Stimulated activated naive CD8-positive, alpha-beta T cell treated with anti-CD3 and anti-CD28 coated beads, Interleukin-15, Interleukin-2, amounts not matched to agents 100 U/mL and 50 U/mL, for 24 hours (primary cell): ENCODE measurements at regions not wholly inside any gene's neighbourhood (a gene's known extent, or its start where the extent isn't known, plus 50 kb on each side); places are given as distances from the start of the nearest gene placed in this dataset.
"Not testable (repeated sequence)": the region's sequence is repeated elsewhere in the genome, so short reads cannot be mapped to it uniquely, and the experiment has no call there.

ENCODE experiments used
- ATAC-seq: fragments of 150-1000 bp; cut with Tn5 transposase; one replicate; pipeline ENCODE4 v1.10.0; 2021
- DNase-seq: peaks from one replicate; pipeline ENCODE4 v3.0.0; 2021

GRCh38 chr10:89949496-89949895 is 248.1 kb downstream of the KIF20B start:
- ATAC-seq, result no peak
- no peak for DNase-seq

GRCh38 chr10:89952325-89952724 is 250.9 kb downstream of the KIF20B start:
- ATAC-seq (no peak), DNase-seq (no peak)

DNA sequence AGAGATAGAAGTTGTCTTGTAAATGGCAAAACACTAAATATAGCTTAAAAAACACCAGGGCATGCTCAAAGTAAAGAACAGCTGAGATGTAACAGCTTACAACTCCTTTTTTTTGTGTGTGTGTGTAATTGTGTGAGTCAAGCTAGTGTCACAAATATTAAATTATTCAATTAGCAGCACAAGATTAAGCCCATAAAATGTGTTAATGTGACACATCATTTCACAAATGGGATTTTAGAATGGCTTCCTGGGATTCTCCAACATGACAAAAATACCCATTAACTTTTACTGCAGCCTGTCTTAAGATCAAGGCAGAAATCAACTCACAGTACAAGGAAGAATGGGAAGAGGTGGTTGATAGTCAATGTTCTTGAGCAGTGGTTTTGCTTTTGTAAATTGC is 251.4 kb downstream of the KIF20B start:
- DNase-seq (no peak), ATAC-seq (no peak)

GRCh38 chr10:89954061-89954460 is 252.7 kb downstream of the KIF20B start:
- DNase-seq (no peak), ATAC-seq (no peak)

DNA sequence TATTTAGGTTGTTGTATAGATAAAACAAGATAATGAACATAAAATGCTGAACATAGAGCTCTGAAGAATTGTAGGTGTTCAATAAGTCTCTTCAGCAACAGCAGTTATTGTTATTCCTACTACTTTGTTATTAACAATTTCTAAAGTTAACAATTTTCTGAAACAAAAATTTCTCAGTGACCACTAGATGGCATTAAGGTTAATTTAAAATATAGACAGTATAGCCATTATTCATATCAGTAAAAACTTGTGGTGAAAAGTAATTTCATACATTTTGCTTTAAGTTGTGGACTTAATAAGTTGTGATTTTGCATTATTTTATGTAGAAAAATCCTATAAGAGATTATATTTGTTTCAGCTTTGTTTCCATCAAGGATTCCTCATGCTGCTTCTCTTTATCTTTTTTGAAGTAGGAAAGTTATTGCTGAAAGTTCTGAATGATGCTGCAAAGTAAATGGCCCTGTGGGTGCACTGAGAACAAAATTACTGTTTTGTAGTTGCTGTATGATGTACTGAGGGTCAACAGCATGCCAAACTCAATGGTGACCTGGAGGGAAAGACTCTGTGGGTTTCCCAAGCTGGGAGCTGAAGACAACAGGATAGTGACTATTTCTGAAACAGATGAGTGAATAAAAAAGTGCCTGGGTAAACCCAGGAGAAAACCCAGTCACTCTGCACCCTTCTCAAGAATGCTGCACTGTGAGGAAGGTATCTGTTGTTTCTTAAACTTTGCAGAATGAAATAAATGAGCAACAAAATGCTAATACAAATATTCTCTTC is 253.6 kb downstream of the KIF20B start:
- DNase-seq (no peak), ATAC-seq (no peak)

DNA sequence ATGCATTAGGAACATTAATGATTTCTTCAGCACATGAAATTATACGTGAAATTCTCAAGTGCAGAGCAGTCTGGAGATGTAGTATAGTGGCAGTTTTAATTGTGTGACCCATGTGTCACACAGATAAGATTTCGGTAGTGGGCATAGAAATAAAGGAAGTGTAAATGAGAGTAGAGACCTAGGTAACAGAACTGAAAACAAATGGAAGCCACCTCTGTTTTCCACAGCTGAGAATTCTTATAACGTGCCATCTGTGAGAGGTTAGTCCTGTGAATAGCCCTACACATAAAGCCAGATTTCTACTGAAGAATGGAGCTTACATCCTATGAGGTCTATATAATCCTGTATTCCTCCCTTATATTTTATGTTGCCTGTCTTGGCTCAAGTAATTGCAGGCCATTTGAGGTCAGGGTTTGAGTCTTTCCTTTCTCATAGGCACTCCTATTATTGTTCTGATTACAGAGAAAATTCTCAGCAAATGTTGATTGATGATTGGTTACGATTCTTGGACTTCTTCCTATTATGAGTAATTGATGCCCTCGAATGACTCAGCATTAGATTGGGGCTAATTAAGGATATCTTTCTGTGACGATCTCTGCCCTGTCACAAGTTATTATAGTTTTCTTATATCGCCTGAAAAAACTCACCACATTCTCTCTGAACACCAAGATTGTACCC is 258.2 kb downstream of the KIF20B start:
- DNase-seq (no peak), ATAC-seq (no peak)

- ATAC-seq (no peak), DNase-seq (no peak)
Observed at GRCh38 chr10:89963451-89964102, 262.2 kb downstream of the KIF20B start.

DNA sequence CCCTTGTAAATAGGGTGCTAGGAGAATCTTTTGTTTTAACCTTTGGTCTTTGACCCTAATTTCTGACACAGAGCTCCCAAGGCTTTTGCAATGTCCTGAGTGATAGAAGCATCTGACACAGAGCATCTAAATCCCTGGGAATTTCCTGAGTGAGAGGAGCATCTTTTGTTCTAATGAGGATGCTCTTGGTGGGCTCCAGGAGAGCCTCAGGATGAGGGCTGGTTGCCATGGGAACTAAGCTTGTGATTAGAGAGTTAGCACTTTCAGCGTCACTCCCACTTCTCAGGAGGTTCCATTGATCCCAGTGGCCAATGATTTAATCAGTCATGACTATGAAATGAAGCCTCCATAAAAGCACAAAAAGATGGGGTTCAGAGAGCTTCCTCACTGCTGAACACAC is 264.8 kb downstream of the KIF20B start:
- ATAC-seq (no peak), DNase-seq (no peak)

- DNase-seq, result no peak
Observed at GRCh38 chr10:89973326-89973725, 271.9 kb downstream of the KIF20B start.

GRCh38 chr10:89975071-89975470 is 273.7 kb downstream of the KIF20B start:
- DNase-seq (no peak), ATAC-seq (no peak)

More at GRCh38 chr10:89973326-89973725, 271.9 kb downstream of the KIF20B start:
- no peak for ATAC-seq

- no peak for ATAC-seq
Observed at GRCh38 chr10:89975771-89976170, 274.4 kb downstream of the KIF20B start.

GRCh38 chr10:89978081-89978480 is 276.7 kb downstream of the KIF20B start:
- DNase-seq (no peak), ATAC-seq (no peak)

More at GRCh38 chr10:89975771-89976170, 274.4 kb downstream of the KIF20B start:
- no peak for DNase-seq

- no peak for ATAC-seq
- DNase-seq, result no peak
Observed at GRCh38 chr10:89979726-89980125, 278.3 kb downstream of the KIF20B start.

DNA sequence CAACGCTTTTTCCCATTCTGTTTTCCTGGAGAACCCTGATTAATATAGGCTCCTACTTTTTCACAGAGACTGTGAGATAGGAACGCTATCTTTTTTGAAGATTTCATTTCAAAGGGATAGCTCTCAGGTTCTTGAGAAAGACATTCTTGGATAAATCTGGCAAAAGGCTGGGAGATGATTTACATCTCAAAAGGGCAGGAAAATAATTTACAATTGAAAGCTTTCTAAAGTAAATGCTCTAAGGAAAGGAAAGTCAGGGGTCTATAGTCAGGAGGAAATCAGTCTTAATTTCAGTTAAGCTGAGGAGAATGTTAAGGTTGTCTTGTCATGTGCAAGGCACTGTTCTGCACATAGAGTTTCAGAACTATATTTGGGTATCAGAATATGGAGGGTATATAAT is 278.8 kb downstream of the KIF20B start:
- ATAC-seq (no peak), DNase-seq (no peak)

- ATAC-seq, result no peak
- DNase-seq, result no peak
Observed at GRCh38 chr10:89981891-89982290, 280.5 kb downstream of the KIF20B start.

- DNase-seq (no peak), ATAC-seq (no peak)
Observed at GRCh38 chr10:89985446-89985845, 284.1 kb downstream of the KIF20B start.

DNA sequence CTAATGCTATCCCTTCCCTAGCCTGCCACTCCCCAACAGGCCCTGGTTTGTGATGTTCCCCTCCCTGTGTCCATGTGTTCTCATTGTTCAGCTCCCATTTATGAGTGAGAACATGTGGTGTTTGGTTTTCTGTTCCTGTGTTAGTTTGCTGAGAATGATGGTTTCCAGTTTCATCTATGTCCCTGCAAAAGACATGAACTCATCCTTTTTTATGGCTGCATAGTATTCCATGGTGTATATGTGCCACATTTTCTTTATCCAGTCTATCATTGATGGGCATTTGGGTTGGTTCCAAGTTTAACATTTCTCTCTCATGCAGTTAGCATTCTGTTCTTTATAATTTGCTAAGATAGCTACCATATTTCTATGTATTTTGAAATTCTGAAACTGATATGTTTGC is 287.0 kb downstream of the KIF20B start:
- not testable (repeated sequence) for DNase-seq, ATAC-seq

GRCh38 chr10:89992575-89992974 is 291.2 kb downstream of the KIF20B start:
- ATAC-seq (no peak), DNase-seq (no peak)

GRCh38 chr10:90007226-90007625 is 305.8 kb downstream of the KIF20B start:
- no peak for DNase-seq
- no peak for ATAC-seq

GRCh38 chr10:90011281-90011680 is 309.9 kb downstream of the KIF20B start:
- DNase-seq, ATAC-seq: not testable (repeated sequence)

DNA sequence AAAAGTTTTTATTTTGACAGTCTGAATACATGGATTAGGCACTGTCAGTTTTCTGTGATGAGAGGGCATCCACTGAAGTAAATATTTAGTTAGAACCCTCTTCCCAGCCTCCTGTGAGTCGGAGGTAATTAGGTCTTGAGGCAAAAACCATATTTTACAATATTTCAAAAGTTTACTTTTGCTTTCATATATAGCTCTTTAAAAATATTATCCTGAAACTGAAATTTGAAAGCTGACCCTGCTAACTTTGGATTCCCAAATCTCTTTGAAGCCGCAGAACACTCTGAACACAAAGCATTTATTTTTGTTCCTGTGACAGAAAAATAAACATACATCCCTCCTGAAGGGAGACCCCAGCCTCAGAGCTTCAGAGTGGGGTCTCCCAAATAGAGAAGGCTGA is 317.4 kb downstream of the KIF20B start:
- DNase-seq, result no peak

GRCh38 chr10:90020506-90020905 is 319.1 kb downstream of the KIF20B start:
- DNase-seq (no peak), ATAC-seq (no peak)

More for the DNA sequence above, 317.4 kb downstream of the KIF20B start:
- ATAC-seq, result no peak

GRCh38 chr10:90023950-90024349 is 322.6 kb downstream of the KIF20B start:
- DNase-seq (no peak), ATAC-seq (no peak)
